Epithelial cell of proximal tubule (primary cell): ENCODE measurements at regions not wholly inside any gene's neighbourhood (a gene's known extent, or its start where the extent isn't known, plus 50 kb on each side); places are given as distances from the start of the nearest gene placed in this dataset.

Source experiments
- DNase-seq: peaks from one replicate; pipeline ENCODE4 v3.0.0-alpha.2; 2011; ENCODE audit warnings: low read depth
- H3K4me3 ChIP-seq: 2 replicates; pipeline ENCODE4 v1.5.1; 2011; ENCODE audit warnings: low read depth, mild to moderate bottlenecking, low read length
- TF ChIP-seq, protein P1 (sequence below): conservative IDR thresholded peaks from 2 replicates; pipeline ENCODE4 v1.5.1; 2012; ENCODE audit warnings: low read depth, mild to moderate bottlenecking, low read length

DNA sequence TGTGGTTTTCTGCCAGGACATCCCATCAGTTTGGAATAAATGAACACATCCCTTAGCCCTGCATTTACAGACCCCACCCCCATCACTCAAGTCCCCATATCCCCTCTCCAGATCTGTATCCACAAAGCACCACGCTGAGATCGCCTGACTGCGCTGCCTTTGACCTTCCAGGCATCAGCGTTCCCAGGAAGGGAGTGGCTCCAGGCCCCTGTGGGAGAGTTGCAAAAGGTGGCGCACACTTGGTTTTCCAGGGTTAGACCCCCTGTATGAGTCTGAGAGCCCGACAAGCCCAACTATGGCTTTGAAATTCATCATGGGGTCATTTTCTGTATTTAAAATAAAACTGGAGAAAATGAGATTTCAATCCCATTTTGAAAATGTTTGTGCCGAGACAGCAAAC lies 137.0 kb upstream of the ZNF236 start:
- DNase-seq, result no peak
- H3K4me3 ChIP-seq, result no peak overlapping the region
- TF ChIP-seq, protein P1, sequence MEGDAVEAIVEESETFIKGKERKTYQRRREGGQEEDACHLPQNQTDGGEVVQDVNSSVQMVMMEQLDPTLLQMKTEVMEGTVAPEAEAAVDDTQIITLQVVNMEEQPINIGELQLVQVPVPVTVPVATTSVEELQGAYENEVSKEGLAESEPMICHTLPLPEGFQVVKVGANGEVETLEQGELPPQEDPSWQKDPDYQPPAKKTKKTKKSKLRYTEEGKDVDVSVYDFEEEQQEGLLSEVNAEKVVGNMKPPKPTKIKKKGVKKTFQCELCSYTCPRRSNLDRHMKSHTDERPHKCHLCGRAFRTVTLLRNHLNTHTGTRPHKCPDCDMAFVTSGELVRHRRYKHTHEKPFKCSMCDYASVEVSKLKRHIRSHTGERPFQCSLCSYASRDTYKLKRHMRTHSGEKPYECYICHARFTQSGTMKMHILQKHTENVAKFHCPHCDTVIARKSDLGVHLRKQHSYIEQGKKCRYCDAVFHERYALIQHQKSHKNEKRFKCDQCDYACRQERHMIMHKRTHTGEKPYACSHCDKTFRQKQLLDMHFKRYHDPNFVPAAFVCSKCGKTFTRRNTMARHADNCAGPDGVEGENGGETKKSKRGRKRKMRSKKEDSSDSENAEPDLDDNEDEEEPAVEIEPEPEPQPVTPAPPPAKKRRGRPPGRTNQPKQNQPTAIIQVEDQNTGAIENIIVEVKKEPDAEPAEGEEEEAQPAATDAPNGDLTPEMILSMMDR, result no peak

DNA sequence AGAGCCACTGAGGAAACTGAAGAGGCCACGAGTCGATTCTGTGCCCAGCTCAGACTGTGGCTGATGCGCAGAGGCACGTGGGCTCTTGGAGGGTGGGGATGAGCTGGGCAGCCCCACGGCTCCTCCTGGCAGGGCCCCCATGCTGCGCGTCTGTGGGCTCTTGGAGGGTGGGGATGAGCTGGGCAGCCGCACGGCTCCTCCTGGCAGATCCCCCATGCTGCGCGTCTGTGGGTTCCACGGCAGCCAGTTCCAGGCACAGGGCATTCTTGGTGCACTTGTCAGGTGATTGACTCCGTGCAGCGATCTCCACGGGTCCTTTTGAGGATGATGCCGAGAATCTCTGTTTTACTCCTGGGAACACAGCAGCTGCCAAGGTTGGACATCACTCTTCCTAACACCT lies 138.1 kb upstream of the ZNF236 start:
- H3K4me3 ChIP-seq, result no peak overlapping the region
- TF ChIP-seq, protein P1, result no peak
- DNase-seq, result no peak

DNA sequence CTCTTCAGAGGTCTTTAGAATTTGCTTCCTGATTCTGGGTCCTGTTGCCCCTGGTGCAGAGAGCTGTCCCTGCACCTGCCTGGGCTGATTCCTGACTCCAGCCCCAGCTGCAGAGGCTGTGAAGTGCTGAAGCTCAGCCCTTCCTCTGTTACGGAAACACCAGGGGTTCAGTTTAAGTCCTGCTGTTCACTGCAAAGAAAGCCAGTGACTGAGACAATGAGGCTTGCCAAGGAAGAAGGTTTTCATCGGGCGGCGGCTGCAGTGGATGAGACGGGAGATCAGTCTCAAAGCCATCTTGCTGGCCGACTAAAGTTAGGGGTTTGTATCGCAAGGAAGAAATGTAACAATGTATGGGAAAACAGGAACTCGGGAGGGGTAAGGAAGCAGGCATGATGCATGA lies 142.4 kb upstream of the ZNF236 start:
- no peak for DNase-seq
- TF ChIP-seq, protein P1, result no peak
- H3K4me3 ChIP-seq, result no peak overlapping the region

DNA sequence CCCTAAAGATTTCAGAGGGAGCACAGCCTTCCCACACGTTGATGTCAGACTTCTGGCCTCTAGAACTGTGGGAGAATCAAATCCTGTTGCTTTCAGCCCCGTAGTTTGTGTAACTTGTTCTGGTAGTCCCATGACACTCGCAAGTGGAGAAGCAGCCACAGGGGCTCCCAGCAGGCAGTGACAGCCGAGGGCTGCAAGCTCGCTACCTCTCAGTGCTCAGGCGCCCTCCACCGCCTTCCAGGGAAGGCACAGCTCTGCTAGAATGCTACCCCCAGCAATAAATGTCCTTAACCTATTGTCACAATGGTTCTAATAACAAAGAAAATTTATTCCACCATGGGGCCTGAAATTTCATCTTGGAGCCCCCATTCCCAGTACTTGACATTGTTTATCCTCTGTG lies 143.1 kb upstream of the ZNF236 start:
- TF ChIP-seq, protein P1, result no peak
- H3K4me3 ChIP-seq, result no peak overlapping the region
- DNase-seq, result no peak

DNA sequence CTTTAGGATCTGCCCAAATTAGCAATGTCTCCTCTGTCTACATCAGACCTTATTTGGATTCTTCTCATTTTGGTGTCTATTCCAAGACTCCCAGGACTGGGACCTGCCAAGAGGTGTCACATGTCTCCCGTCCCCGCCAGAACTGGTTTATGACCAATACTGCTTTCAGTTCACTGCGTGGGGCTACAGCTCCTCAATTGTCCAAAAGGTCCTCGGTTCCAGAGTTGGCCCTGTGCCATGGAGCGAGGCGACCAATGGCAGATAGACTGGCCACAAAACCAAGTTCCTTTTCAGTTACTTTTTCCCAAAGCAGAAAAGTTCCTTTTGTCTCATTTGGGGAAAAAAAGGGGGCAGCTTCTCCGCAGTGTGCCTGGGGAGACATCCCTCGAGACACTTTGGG lies 144.1 kb upstream of the ZNF236 start:
- H3K4me3 ChIP-seq, result no peak overlapping the region
- TF ChIP-seq, protein P1, result no peak
- DNase-seq, result no peak

DNA sequence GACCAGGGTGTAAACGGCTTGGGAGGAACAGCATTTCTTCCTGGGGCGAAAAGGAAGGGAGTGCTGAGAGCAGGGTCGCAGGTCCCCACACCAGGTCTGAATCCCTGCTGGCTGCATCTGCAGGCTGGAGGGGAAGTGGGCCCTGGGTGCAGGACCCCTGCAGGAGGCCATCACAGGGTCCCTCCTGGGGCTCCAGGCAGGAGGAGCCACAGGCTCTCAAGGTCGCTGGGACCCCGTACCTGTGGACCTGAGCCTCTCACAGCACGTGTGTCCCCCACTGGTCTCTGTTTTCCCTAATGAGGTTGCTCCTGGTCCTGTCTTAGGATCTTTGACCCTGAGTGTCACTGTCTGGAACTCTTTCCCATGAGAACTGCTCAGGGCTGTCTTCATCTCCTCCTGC lies 147.8 kb upstream of the ZNF236 start:
- DNase-seq, result no peak
- H3K4me3 ChIP-seq, result no peak overlapping the region
- TF ChIP-seq, protein P1, result no peak

DNA sequence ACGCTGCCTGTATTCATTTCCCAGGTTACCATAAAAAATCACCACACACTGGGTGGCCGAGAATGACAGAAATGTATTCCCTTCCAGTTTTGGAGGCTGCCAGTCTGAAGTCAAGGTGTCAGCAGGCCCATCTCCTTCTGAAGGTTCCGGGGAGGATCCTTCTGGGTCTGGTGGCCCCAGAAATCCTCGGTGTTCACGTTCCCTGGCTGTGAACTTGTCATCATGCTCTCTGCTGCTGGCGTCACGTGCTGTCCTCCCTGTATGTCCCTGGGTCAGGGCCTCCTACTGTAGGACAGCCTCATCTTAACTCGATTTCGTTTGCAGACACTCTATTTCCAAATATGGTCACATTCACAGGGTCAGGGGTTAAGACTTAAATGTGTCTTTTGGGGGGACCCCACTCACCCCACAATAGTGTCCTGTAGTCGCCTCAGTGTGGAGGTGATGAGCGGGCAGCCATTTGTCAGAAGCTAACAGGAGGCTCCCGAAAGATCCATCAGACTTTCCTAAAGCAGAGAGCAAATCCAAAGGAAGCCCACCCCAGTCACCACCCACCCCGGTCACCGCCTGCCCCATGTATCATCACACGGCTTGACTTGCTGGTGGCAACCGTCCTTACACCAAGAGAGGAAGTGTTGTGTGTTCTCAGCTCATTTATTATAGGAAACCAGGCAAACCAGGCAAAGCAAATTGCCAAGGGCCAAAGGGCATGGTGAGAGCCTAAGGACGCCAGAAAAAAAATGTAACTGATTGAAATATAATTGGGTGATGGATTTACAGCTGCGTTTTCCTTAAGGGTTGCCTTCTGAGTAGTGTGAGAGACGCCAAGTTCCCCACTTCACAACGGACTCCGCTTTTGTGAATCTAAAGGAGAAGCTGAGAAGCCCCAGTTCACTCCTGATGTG lies 148.8 kb upstream of the ZNF236 start:
- TF ChIP-seq, protein P1, result no peak
- DNase-seq, result no peak
- H3K4me3 ChIP-seq, result no peak overlapping the region
